HG03432 (cell line): ENCODE measurements at regions not wholly inside any gene's neighbourhood (a gene's known extent, or its start where the extent isn't known, plus 50 kb on each side); places are given as distances from the start of the nearest gene placed in this dataset.

Experiments
- ATAC-seq: cut with Tn5 transposase; IDR thresholded peaks from one replicate; pipeline ENCODE4 v1.9.1; 2021; ENCODE audit warnings: mild to moderate bottlenecking, moderate library complexity; ENCODE audit not compliant: unreplicated experiment

DNA sequence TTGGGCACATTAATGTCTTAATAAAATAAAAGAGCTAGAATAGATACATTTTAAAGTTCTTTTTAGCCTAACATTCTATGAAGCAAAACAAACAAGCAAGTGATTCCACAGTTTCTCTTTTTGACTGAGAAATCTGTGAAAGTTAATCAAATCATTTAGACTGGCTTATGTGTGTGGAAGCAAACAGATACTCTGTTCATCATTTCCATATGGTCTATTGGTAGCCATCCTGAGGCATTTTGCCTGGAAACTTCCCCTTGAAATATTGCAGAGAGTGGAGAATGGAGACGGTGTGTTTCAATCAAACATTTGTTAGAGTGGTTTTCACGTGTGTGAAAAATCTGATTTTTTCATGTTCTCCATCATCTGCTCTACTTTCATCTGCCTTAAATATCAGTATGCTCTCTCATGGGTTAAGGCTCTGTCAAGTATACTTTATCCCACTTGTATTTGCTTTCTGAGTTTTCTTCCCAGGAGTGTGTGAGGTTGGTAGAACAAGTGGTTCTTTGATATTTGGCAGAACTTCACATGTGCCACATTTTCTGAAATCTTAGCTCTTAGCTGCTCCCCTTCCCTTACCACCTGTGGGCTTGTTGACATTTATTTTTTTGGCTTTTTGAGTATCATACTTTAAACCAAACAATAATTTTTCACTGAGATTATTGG is 139.1 kb upstream of the PTGFR start:
- no peak for ATAC-seq

DNA sequence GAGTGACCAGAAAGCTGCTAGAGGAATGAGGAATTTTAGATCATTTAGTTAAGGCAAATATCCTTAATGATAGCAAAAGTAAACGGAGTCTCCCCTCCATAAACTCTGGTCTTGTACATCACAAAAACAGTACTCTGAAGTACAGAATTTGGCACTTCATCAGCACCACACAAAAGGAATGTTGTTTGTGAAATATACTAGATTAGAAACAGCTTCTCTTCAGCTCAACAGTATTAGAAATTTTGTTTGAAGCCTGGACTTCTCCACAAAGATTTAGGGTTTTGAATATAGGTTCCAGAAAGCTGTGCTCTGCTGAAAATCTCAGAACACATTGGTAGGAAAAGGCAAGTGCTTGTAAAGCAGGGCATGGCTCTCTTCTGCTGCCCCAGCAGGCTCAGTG is 135.1 kb upstream of the PTGFR start:
- no peak for ATAC-seq

DNA sequence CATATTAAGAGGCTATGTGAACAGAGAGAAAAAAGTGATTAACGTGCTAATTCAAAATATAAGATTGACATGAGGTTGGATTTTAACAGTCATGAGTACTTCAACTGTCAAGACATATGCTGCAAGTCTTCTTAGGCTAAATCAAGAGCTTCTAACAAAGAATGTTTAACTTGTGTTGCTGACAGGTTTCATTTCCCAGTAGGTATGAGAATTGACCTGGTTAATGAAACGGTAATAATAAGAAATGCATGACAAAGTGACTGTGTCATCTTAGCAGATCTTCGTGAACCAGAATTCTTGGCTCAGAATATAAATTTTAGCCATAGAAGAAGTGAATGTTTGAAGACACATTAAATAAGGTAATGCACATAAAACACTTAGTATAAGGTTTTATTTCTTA is 132.6 kb upstream of the PTGFR start:
- ATAC-seq = no peak

DNA sequence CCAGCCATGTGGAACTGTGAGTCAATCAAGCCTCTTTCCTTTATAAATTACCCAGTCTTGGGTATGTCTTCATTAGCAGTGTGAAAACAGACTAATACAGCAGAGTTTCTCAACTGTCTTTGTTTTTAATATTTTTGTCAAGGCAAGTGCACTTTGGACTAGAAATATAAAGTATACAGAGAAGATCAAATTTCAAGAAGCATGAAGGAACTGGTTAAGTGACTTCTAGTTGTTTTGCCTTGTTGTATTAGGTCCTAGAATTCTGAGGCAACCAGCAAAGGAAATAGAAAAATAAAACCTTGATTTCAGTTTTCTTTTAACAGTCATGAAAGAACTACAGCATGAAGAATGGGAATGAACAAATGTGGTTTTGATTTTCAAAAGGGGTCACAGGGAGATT is 131.1 kb upstream of the PTGFR start:
- no peak for ATAC-seq

DNA sequence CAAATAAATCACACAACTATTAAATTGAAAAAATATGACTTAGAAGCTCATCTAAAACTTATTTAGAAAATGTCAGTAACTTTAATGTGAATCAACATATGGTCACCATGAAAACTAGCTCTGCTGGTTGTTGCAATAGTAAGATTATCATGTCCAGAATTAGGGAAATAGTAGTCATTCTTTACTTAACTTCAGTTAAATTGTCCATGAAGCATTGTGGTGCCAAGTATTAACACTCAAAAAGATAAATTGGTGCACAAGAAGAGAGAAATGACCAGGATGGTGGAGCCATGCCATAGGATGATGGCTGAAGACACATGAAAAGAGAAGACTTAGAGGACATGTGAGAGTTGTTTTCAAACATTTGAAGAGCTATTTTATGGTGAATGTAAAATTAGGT is 130.2 kb upstream of the PTGFR start:
- no peak for ATAC-seq

DNA sequence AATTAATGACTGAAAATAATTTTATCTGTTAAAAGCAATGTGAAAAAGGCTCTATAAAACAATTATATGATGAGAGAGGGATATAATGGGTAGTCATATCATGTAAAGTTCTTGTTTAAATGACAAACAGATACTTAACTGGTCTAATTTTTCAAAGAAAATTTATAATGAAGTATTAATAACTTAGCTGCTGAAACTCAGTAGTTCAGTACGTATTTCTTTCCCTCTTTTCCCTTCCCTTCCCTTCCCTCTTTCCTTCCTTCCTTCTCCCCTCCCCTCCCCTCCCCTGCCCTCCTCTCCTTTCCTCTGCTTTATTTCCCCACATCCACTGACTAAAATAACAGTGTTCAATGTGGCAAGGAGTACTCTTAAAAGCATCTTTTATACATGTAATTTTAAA is 123.1 kb upstream of the PTGFR start:
- ATAC-seq = no peak

DNA sequence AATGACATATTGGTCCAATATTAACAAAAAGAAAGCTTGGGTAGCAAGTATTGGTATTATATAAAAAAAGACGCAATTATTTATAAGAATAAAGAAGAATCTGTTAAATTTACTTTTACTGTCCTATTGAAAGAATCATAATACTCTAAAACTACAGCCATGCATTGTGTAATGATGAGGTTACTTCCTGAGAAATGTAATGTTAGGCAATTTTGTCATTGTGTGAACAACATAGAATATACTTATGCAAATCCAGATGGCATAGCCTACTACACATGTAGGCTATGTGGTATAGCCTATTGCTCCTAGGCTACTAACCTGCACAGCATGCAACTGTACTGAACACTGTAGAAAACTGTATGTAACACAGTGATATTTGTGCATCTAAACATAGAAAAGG is 121.2 kb upstream of the PTGFR start:
- ATAC-seq = no peak

DNA sequence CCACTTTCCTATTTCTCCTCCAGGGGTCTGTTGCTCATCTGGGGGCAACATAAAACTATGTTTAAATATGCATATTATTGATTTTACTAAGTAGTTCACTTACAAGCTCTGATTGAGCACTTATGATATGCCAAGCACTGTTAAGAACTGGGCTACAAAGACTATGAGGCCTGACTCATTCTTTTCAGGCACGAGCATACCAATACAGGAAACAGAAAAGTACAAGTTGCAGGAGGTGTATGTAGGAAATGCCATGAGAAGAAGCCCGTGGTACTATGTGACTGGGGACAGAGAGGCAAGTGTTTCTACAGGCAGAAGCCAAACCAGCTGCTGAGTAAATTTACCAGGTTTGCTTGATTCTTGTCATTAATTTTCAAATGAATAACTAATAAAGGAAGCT is 120.4 kb upstream of the PTGFR start:
- ATAC-seq = peak; percentile 80

DNA sequence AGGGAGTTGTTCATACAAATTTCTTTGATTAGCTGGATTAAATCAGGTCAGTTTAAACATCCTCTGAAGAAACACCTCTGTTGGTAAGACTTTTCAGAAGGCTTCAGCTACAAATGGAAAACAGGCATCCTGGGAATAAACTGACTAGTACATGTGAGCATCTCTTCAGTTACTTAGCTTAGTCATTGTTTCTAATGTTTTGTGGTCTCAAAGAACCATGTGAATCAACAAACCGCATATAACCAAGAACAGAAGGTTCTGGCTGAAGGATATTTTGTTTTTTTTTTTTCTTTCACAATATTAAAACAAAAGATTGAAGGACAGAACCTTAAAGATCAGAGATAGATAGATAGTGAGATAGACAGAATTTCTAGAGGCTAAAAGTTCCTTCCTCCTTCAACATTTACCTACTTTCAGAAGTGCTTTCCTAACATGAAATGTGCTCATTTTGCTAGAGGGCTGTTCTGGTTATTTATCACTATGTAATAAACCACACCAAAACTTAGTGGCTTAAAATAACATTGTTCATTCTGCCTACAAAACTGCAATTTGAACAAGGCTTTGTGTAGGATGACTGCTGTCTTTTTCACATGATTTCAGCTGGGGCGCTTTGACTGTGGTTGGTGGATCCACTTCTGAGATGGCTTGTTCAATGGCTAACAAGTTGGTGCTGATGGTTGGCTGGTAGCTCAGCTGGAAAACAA is 119.8 kb upstream of the PTGFR start:
- ATAC-seq = peak; percentile 71

DNA sequence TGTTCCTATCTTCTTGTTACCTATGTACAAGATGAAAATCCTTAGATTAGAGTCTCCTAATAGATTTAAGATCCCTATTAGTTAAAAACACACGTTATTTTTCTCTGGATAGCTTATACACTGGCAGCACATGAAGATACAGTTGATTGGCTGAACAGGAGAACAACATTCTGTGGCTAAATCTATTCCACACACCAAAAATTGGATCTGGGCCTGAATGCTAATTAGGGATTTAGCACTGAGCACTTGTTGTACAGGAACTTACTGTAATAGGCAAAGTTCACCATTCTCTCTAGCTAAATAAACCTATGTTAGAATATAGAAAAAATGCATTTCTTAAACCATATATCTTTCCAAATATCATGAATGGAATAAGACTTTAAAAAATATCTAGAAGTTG is 117.1 kb upstream of the PTGFR start:
- no peak for ATAC-seq

DNA sequence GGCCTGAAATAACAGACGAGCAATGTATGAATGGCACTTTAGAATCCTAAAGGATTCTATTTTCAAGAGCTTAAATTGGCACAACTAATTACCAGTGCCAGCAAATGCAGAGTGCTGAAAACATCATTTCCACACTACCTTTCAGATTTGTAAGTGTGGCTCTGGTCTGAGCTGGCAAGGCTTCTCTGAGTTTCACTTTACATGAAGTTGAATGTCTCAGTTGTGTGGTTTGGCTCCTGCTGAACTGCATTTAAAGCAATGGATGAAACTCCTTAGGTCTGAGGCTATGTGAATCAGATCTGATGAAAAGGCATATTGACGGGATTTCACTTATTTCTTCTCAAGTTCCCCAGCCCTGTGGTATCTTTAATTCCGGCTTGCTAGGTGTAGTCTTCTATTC is 114.8 kb upstream of the PTGFR start:
- no peak for ATAC-seq

DNA sequence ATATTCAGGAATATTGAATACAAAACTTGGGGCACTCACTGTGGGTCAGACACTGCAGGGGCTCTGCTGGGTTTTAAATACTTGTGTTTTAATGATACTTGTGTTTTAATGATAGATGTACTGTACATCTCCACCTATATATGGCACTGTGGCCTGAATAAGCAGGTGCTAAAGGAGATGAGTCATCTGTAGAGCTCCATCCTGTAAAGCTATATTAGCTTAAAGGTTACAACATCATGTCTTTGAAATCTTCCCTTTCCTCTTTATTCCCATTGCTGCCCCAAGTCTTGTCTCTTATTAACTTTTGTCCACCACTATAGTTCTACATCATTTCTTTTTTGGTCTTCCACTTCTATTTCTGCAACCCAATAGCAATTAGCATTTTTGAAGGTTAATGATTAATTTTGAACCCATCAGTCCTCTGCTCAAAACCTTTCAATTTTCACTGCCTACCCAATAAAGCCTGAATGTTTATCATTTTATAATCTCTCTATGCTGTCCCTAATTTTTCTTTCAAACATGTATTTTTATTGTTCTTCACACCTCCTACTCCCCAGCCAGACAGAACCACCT is 113.3 kb upstream of the PTGFR start:
- ATAC-seq = peak; percentile 86

DNA sequence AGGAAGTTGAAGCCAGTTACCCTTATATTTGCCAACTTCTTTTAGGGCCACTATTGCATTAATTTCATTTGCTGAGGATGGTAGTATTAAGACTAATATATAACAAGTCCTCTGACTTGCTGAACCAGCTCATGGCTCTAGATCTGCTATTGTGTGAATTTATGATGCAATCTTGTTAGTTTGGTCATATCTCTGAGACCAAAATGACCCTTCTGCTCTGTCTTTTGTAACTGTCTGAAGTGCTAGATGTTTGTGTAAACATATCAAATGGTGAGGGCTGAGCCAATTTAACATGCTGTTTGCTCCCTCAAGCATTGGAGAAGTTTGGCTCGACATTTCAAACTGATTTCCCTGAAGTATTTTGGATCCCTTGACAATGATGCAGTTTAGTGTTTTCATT is 106.9 kb upstream of the PTGFR start:
- no peak for ATAC-seq

DNA sequence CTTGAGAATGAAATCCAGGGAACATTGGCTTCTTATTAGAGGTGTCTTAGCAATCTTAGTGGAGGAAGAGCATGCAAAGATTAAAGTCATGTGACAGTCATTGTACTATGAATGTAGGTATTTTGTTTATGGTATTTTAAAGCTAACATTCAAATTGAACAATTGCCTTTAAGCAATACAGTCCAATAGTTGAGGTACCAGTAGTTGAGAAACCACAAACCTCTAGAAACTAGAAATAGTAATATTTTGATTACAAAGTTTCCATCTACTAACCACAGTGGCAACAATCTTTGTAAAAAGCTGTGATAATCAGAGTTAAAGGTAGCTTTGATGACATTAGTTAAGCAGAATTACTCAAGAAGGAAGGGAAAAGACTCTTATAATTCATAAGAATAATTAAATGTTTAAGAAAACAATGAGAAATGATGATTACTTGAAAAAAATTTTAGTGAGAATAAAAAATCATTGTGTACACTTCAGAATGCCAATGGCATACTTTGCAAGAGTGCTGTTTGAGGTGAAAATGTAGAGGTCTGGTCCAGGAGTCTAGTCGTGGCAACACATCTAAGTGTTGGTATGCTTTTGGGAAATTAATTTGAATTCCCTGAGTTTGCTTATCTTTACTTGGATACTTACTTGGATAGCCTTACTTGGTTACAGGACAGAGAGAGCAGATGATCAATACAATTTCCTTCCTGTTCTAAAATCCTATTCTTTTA is 104.9 kb upstream of the PTGFR start:
- ATAC-seq = peak; percentile 85

DNA sequence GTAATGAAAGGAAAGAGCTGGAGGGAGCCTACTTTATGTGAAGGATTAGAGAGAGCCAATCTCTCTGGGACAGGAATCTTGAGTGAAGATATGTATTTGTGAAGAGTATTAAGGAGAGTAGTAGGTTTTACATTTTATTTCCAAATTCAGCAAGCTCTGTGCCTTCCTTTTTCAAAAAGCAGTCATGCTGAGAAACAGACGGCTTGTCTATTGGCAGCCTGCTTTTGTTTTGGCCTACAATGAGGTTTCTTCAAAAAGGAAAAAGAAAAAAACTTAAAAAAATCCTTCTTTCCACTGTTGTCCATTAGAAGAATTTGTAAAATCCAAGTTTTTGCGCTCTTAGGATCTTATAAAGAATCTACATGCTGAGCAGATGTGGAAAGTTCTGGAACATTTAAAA is 103.6 kb upstream of the PTGFR start:
- ATAC-seq = no peak

DNA sequence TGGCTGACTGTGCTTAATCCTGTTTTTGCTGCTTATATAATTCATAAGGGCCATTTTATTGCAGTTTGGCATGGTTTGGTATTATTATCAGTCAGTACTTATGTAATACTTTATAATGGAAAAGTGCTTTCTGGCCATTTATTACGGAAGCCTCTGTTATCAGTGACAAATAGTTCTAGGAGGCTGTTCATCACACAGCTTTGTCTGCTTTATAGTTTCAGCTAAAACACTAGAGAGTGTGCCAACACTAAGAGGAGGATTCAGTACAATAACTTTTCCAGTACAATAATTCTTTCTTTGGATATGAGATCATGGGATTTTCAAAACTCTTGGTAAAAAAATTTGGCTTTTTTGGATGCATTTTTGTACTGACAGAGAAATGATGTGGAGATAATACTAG is 102.9 kb upstream of the PTGFR start:
- no peak for ATAC-seq

DNA sequence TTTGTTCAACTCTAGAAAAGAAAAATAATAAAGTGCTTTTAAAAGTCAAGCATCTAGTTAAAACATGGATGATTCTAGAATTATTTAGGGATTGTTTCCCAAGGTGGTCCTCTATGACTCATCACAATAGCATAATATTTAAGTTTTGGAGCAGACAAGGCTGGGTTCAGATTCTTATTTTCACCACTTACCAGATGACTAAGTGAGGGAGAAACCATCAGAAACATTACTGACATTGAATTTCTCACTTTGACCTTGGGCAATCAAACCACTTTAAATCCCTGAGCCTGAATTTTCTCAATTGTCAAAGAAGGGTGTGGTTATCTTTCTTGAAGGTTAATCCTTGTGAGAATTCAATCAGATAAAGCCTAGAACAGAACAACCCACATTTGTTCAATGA is 102.5 kb upstream of the PTGFR start:
- no peak for ATAC-seq

DNA sequence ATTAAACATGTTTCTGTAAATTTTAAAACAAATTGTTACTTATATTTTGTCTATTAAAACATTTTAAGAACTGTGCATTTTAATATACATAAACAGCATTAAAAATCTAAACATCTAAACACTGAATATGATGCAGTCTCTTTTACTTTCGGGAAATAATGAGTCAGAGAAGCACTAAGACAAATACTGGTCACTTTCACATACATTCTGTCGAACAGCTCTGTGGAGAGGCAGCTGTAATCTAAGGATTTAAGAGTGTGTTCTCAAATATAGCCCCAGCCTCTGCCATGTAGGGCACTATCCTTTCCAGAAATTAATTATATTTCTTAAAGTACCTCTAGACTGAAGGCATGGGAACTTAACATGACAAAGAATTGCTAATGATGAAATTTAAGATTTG is 89.6 kb upstream of the PTGFR start:
- ATAC-seq = no peak

DNA sequence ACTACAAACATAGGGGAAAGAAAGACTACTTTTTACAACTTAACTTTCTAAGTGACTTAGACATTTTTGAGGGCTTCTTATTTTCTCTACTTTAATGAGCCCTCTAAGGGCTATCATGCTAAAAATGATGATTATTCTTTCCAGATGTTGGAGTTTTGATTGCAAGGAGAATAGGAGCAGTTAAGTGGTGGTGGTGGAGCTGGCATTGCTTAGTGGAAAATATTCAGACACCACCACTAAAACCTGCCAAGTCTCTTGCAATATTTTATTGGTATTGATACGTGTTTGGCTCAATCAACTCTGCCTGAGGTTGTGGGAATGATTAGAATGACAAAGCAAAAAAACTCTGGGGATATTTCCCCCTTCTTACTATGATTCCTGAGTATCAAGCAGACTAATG is 82.6 kb upstream of the PTGFR start:
- ATAC-seq = no peak

DNA sequence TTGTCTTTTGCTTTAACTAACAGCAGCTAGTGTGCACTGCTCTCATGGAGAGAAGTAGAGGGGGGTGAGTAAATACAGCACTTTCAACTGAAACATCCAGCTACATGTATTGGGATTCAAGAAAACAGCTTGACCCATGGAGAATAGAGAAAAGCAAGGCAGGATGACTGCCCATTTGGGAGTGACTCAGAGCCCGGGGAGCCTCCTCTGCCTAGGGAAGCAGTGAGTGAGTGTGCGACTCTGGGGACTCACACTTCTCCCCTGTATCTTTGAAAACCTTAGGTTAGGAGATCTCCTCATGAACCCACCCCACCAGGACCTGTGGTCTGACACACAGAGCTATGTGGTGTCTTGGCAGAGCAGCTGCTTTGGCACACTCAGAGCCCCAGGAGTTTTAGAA is 82.0 kb upstream of the PTGFR start:
- ATAC-seq = no peak

DNA sequence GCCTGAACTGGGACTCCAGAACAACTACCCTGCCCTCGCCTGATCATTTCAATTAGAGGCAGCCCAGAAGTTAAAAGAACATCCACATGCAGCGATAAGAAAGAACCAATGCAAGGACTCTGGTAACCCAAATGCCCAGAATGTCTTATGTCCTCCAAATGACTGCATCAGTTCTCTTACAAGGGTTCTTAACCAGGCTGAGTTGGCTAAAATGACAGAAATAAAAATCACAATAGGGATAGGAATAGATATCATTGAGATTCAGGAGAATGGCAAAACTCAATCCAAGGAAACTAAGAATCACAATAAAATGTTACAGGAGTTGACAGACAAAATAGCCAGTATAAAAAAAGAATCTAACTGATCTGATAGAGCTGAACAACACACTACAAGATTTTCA is 80.1 kb upstream of the PTGFR start:
- ATAC-seq = no peak

DNA sequence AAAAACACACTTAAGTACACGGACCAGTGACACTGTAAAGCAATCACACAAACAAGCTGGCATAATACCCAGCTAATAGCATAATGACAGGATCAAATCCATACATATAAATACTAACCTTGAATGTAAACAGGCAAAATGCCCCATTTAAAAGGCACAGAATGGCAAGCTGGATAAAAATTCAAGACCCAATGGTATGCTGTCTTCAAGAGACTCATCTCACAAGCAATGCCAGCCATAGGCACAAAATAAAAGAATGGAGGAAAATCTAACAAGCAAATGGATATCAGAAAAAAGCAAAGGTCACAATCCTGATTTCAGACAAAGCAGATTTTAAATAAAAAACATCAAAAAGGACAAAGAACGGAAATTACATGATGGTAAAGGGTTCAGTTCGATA is 79.1 kb upstream of the PTGFR start:
- ATAC-seq = no peak
